Muscle layer of colon (tissue), 2 donors: ENCODE measurements at regions not wholly inside any gene's neighbourhood (a gene's known extent, or its start where the extent isn't known, plus 50 kb on each side); places are given as distances from the start of the nearest gene placed in this dataset.
"Not testable (repeated sequence)": the region's sequence is repeated elsewhere in the genome, so short reads cannot be mapped to it uniquely, and the experiment has no call there.

Experiments used
- H3K27ac ChIP-seq: one replicate; pipeline ENCODE4 v1.7.0; 2013; ENCODE audit warnings: low read depth, mild to moderate bottlenecking, low read length, moderate library complexity
- H3K27me3 ChIP-seq, 2 donors: one replicate each; pipeline ENCODE4 v1.7.0; 2013; ENCODE audit warnings: low read length in 2 of 2, mild to moderate bottlenecking in 2 of 2; ENCODE audit not compliant: insufficient read depth in 2 of 2, control insufficient read depth in 1 of 2
- H3K36me3 ChIP-seq: one replicate; pipeline ENCODE4 v1.7.0; 2013; ENCODE audit warnings: mild to moderate bottlenecking, low read length; ENCODE audit not compliant: insufficient read depth
- H3K4me1 ChIP-seq: one replicate; pipeline ENCODE4 v1.7.0; 2013; ENCODE audit warnings: mild to moderate bottlenecking, low read length; ENCODE audit not compliant: insufficient read depth
- H3K4me3 ChIP-seq, 2 donors: one replicate each; pipeline ENCODE4 v1.7.0; 2013; ENCODE audit warnings: low read length in 2 of 2, low read depth in 1 of 2, mild to moderate bottlenecking in 1 of 2, moderate library complexity in 1 of 2
- H3K9ac ChIP-seq: one replicate; pipeline ENCODE4 v1.7.0; 2013; ENCODE audit warnings: low read length
- H3K9me3 ChIP-seq: one replicate; pipeline ENCODE4 v1.7.0; 2013; ENCODE audit warnings: mild to moderate bottlenecking, low read length
- donor health status: abdominal sarcoma.
- donor health status: Adenocarcinoma of cecum.

DNA sequence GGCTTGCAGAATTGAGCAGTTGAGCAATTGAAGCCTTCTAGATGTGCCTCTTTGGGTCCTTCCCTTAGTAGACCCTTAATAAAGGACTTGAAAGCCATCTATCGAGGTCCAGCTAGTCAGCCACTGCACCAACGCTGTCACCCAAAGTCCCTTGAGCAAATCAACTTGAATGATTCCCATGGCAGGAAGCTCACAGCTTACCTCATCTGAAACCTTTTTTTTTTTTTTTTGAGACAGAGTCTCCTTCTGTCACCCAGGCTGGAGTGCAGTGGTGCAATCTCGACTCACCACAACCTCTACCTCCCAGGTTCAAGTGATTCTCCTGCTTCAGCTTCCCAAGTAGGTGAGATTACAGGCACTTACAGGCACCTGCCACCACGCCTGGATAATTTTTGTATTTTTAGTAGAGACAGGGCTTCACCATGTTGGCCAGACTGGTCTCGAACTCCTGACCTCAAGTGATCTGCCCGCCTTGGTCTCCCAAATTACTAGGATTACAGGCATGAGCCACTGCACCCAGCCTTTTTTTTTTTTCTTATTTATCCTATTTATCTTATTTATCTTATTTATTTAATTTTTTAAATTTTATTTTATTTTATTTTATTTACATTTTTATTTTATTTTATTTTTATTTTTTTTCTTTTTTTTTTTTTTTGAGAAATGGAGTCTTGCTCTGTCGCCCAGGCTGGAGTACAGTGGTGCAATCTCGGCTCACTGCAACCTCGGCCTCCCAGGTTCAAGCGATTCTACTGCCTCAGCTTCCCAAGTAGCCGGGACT, 143.8 kb downstream of the NUFIP1 start:
- not testable (repeated sequence) for H3K9me3 ChIP-seq, H3K27me3 ChIP-seq, H3K36me3 ChIP-seq, H3K27ac ChIP-seq, H3K4me3 ChIP-seq, H3K9ac ChIP-seq, H3K4me1 ChIP-seq

DNA sequence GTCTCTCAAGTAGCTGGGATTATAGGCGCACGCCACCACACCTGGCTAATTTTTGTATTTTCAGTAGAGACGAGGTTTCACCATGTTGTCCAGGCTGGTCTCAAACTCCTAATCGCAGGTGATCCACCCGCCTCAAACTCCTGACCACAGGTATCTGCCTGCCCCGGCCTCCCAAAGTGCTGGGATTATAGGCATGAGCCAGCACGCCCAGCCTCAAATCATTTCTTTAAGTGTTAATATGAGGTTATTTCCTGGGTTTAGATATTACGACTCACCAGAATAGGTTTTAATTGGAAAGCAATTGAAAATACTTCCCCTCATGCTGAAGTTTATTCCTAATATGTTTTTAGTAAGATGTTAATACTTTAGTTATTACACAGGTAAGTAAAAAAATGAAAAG, 144.5 kb downstream of the NUFIP1 start:
- H3K36me3 ChIP-seq = no peaks in the 10 kb centered on the region
- H3K9ac ChIP-seq = no peak overlapping the region
- H3K27ac ChIP-seq = no peak overlapping the region
- H3K4me3 ChIP-seq = no peak overlapping the region
- H3K4me1 ChIP-seq = no peaks in the 10 kb centered on the region
- no peaks in the 10 kb centered on the region for H3K27me3 ChIP-seq
- H3K9me3 ChIP-seq = no peaks in the 10 kb centered on the region

DNA sequence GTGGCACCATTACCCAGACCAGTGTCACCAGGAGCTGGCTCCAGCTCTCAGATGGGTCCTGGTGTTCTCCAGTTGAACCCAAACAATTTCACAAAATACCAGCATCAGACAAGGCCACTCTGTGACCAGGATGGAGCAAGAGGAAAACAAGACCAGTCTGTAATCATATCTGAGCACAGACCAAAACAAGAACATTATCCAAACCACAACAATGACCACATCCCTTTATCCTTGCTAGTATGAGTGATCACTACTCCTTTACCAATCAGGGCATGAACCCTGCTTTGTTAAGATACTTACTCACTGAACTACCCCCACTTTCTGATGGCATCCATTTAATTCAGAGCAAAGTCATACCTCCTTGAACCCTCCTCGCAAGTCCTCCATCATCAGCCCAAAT, 145.9 kb downstream of the NUFIP1 start:
- no peak overlapping the region for H3K27ac ChIP-seq
- no peaks in the 10 kb centered on the region for H3K27me3 ChIP-seq

DNA sequence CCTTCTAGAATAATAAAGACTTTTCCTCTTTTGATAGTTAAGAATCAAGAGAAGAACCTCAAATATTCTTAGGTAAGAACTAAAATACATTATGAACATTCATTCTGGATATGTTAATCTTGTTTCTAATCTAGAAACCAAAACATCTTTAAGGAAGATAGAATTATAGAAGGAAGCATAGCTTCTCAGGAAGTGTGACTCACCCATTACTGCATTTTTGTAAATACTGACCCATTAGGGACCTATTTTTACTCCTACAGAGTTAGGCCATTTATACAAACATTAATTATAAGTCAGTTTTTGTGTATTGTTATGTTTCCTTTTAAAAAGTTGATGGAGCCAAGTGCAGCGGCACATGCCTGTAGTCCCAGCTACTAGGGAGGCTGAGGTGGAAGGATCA, 147.1 kb downstream of the NUFIP1 start:
- H3K9ac ChIP-seq = no peak overlapping the region
- no peaks in the 10 kb centered on the region for H3K36me3 ChIP-seq
- H3K27me3 ChIP-seq = no peaks in the 10 kb centered on the region
- no peak overlapping the region for H3K27ac ChIP-seq
- no peaks in the 10 kb centered on the region for H3K9me3 ChIP-seq
- no peak overlapping the region for H3K4me3 ChIP-seq
- H3K4me1 ChIP-seq = no peaks in the 10 kb centered on the region

More for the DNA sequence above, 145.9 kb downstream of the NUFIP1 start:
- Histone ChIP-seq H3K4me3 (no peak overlapping the region), H3K9me3 (no peaks in the 10 kb centered on the region), H3K36me3 (no peaks in the 10 kb centered on the region), H3K4me1 (no peaks in the 10 kb centered on the region), H3K9ac (no peak overlapping the region)

DNA sequence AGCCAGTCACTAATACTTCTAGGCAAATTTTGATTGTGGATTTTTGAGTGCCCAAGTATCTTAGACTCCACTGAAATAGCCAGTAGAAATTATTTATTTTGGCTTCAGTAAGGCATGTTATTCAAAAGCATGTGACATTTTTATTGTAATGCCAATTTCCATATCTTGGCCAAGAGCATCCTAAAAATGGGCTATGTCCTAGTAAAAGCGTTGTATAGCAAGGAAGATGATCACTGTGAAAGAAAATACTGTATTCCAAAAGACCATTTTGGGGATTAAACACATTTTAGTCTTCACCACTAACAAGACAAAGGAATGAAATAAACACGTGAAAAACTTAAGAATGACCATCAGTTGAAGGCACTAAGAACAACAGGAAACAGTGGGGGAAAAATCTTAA, 149.1 kb downstream of the NUFIP1 start:
- H3K9me3 ChIP-seq = no peaks in the 10 kb centered on the region
- no peaks in the 10 kb centered on the region for H3K36me3 ChIP-seq
- H3K9ac ChIP-seq = no peak overlapping the region
- no peak overlapping the region for H3K27ac ChIP-seq
- H3K4me3 ChIP-seq = no peak overlapping the region
- no peaks in the 10 kb centered on the region for H3K27me3 ChIP-seq
- no peaks in the 10 kb centered on the region for H3K4me1 ChIP-seq

DNA sequence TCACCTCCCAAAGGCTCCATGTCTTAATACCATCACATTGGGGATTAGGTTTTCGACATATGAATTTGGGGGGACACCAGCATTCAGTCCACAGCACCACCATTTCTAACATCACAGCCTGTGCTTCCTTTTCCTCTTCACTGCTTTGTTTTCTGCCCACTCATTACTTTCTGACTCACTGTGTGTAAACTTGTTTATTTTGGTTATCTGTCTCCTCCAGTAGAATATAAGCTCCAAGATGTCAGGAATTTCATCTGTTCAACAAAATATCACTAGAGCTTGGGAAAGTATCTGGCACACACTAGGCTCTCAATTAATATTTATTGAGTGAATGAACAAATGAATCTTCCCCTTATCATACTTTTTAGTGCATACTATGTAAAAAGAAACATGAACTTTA, 152.0 kb downstream of the NUFIP1 start:
- Histone ChIP-seq H3K9ac (no peak overlapping the region), H3K9me3 (no peaks in the 10 kb centered on the region), H3K27ac (no peak overlapping the region), H3K36me3 (no peaks in the 10 kb centered on the region), H3K27me3 (no peaks in the 10 kb centered on the region), H3K4me1 (no peaks in the 10 kb centered on the region), H3K4me3 (no peak overlapping the region)

DNA sequence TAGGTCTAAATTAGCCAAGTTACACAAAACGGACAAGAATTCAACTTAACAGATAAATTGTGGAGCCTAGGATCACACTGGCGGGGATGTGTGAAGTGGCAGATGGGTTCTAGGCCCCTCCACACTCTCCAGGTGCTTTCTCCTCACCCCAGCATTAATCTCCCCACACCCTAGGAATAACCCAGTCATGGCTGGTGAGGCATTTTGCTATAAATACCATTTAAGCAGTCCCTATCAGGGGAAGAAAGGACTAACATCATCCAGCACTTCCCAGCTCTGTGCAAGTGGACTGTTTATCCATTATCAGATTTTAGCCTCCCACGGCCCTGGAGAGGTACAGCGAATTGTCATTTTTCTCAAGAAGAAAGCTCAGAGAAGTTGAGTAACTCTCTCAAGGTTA, 154.9 kb downstream of the NUFIP1 start:
- H3K27me3 ChIP-seq = no peaks in the 10 kb centered on the region
- no peaks in the 10 kb centered on the region for H3K36me3 ChIP-seq
- H3K9ac ChIP-seq = no peak overlapping the region
- no peaks in the 10 kb centered on the region for H3K9me3 ChIP-seq
- H3K4me1 ChIP-seq = no peaks in the 10 kb centered on the region
- H3K4me3 ChIP-seq = no peak overlapping the region
- H3K27ac ChIP-seq = no peak overlapping the region

DNA sequence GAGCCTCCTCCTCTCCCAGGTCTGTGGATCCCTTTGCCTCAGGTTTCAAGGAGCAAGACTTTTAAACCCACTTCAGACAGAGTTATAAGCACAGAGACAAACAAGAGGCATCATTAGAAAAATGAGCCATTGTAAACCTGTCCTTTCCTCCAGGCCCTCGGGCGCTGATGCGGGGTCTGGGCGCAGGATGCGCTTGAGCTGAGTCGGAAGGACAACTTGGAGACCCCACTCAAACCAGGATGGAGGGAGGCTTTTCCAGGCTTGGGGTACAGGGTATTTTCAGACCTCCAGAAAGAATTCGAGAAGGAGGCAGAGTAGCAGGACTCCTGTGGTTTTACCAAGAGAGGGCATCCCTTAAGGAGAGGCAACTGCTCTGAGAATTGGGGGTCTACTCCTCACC, 155.6 kb downstream of the NUFIP1 start:
- Histone ChIP-seq H3K27ac (no peak overlapping the region), H3K9me3 (no peaks in the 10 kb centered on the region), H3K9ac (no peak overlapping the region), H3K36me3 (no peaks in the 10 kb centered on the region), H3K27me3 (no peaks in the 10 kb centered on the region), H3K4me1 (no peaks in the 10 kb centered on the region), H3K4me3 (no peak overlapping the region)

DNA sequence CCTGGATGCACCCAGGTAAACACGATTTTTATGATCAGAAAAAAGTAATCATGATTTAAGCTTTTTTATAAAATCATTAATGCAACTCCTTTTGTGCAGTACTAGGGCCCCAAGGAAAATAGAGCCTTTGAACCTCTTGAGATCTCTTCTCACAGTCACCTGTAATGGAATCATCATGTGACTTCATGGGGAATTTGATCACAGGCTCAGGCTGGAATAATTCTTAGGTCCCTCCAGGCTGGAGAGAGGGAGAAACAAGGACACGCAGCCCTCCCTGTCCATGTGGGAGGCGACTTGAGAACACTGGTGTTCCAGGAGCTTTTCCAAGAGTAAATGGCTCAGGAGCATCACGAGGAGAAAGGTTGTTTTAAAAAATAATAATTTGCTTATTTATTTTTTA, 156.1 kb downstream of the NUFIP1 start:
- H3K36me3 ChIP-seq = no peaks in the 10 kb centered on the region
- no peak overlapping the region for H3K4me3 ChIP-seq
- H3K9ac ChIP-seq = no peak overlapping the region
- no peak overlapping the region for H3K27ac ChIP-seq
- no peaks in the 10 kb centered on the region for H3K4me1 ChIP-seq
- no peaks in the 10 kb centered on the region for H3K9me3 ChIP-seq
- no peaks in the 10 kb centered on the region for H3K27me3 ChIP-seq

DNA sequence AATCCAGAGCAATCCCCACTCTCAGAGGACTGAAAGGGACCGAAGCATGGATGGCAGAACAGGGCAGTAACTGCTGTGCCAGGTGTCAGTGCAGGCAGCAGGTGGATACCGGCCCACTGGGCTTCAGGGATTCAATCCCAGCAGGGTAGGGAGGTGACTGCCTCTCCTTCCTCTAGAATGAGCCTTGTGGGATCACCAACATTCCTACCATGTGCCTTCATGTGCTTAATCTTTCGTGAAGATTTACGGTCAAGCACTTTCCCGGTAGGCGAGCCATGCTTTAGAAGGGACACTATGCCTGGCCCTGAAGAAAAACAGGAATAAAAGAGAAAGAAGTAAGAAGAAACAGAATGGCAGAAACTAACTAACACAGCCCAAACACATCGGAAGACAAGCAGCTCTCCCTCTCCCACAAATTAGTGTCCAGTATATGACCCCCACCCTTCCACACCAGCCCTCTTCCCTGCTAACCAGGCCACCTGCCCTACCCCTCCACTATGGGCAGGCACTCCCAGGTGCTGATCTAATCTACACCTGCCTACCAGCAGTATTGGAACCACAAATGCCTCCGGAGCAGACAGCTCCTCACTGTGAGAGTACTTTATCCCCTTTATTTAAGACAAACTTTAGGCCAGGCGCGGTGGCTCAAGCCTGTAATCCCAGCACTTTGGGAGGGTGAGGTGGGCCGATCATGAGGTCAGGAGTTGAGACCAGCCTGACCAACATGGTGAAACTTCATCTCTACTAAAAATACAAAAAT, 162.5 kb downstream of the NUFIP1 start:
- Histone ChIP-seq H3K27ac (no peak overlapping the region), H3K27me3 (no peaks in the 10 kb centered on the region), H3K9me3 (no peaks in the 10 kb centered on the region), H3K4me3 (no peak overlapping the region), H3K4me1 (no peaks in the 10 kb centered on the region), H3K9ac (no peak overlapping the region), H3K36me3 (no peaks in the 10 kb centered on the region)

DNA sequence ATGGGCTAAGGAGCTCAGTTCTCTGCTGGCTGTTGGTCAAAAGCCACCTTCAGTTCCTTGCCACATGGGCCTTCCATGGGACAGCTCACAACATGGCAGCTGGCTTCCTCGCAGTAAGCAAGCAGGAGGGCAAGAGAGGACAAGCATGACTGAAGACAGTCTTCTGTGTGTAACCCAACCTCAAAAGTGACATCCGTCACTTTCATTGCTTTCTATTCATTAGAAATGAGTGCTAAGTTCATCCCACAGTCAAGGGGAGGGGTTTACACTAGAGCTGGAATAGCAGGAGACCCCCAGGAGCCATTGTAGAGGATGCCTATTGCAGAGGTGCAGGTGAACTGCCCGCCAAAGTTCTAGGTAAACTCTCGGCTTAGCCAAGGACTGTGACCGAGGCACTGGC, 163.3 kb downstream of the NUFIP1 start:
- Histone ChIP-seq H3K27ac (no peak overlapping the region), H3K9me3 (no peaks in the 10 kb centered on the region), H3K4me3 (no peak overlapping the region), H3K4me1 (no peaks in the 10 kb centered on the region), H3K27me3 (no peaks in the 10 kb centered on the region), H3K36me3 (no peaks in the 10 kb centered on the region), H3K9ac (no peak overlapping the region)

DNA sequence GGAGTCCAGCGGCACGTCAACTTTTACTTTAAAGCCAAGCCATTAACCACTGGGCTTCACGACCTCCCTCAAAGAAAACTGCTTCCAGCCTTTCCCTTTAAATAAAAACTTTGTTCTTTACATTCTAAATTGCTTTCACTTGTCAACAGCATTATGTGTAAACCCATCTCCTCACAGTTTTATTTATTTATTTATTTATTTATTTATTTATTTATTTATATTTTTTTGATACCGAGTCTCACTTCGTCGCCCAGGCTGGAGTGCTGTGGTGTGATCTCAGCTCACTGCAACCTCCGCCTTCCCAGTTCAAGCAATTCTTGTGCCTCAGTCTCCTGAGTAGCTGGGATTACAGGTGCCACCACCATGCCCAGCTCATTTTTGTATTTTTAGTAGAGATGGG, 165.7 kb downstream of the NUFIP1 start:
- not testable (repeated sequence) for H3K27me3 ChIP-seq, H3K4me3 ChIP-seq

More for the DNA sequence above, 165.7 kb downstream of the NUFIP1 start:
- not testable (repeated sequence) for H3K27ac ChIP-seq, H3K4me1 ChIP-seq, H3K9ac ChIP-seq, H3K36me3 ChIP-seq, H3K9me3 ChIP-seq
